Suprapubic skin (tissue), 3 donors: ENCODE measurements at regions not wholly inside any gene's neighbourhood (a gene's known extent, or its start where the extent isn't known, plus 50 kb on each side); places are given as distances from the start of the nearest gene placed in this dataset.
"Not testable (repeated sequence)": the region's sequence is repeated elsewhere in the genome, so short reads cannot be mapped to it uniquely, and the experiment has no call there.

Experiments used
- POLR2AphosphoS5 ChIP-seq, 3 donors: sonication (generic); formaldehyde crosslinking; IDR thresholded peaks; one replicate each; pipeline ENCODE4 v1.6.1; 2017; ENCODE audit warnings: antibody characterized with exemption in 3 of 3
- TF ChIP-seq, protein P1 (sequence below), 2 donors: fragments of 200-600 bp in 1 of 2; fragments of 450-650 bp in 1 of 2; sonication (generic) in 1 of 2; IDR thresholded peaks; one replicate each; pipeline ENCODE4 v1.5.1; 2016 to 2019; ENCODE audit warnings: antibody characterized with exemption in 2 of 2, mild to moderate bottlenecking in 1 of 2, moderate library complexity in 1 of 2

- TF ChIP-seq, protein P1, sequence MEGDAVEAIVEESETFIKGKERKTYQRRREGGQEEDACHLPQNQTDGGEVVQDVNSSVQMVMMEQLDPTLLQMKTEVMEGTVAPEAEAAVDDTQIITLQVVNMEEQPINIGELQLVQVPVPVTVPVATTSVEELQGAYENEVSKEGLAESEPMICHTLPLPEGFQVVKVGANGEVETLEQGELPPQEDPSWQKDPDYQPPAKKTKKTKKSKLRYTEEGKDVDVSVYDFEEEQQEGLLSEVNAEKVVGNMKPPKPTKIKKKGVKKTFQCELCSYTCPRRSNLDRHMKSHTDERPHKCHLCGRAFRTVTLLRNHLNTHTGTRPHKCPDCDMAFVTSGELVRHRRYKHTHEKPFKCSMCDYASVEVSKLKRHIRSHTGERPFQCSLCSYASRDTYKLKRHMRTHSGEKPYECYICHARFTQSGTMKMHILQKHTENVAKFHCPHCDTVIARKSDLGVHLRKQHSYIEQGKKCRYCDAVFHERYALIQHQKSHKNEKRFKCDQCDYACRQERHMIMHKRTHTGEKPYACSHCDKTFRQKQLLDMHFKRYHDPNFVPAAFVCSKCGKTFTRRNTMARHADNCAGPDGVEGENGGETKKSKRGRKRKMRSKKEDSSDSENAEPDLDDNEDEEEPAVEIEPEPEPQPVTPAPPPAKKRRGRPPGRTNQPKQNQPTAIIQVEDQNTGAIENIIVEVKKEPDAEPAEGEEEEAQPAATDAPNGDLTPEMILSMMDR (IDR thresholded peaks at IDR 0.05): not testable (repeated sequence)
- not testable (repeated sequence) for TF ChIP-seq POLR2AphosphoS5 (IDR thresholded peaks at IDR 0.05)
These were observed 720.6 kb downstream of the PDCD6IP start for GRCh38 chr3:34519008-34519407.
